ENCODE measurements at regions not wholly inside any gene's neighbourhood (a gene's known extent, or its start where the extent isn't known, plus 50 kb on each side); places are given as distances from the start of the nearest gene placed in this dataset.

- intact Hi-C loops (cut with micrococcal nuclease): no loop called here
- no peaks in the 10 kb centered on the region for H3K36me3 ChIP-seq
- DNase-seq: no peak
- H3K27ac ChIP-seq (replicated peaks): no peak overlapping the region
- TF ChIP-seq CTCF (IDR thresholded peaks at IDR 0.05; ENCODE audit: borderline replicate concordance): no peak
- peaks cover 55% of the 10 kb centered on the region for H3K27me3 ChIP-seq (ENCODE audit: low read depth)
- no peaks in the 10 kb centered on the region for H3K9me3 ChIP-seq (replicated peaks)
- no peak overlapping the region for H3K4me3 ChIP-seq
- peaks cover 8% of the 10 kb centered on the region for H3K4me1 ChIP-seq
Measured at GRCh38 chr20:20827992-20828597, 115.7 kb upstream of the RALGAPA2 start.

GRCh38 chr20:20824924-20825584 is 112.6 kb upstream of the RALGAPA2 start:
- Histone ChIP-seq H3K4me3 (peak overlapping the region; percentile 24), H3K36me3 (no peaks in the 10 kb centered on the region), H3K4me1 (peaks cover 12% of the 10 kb centered on the region), H3K9me3 (replicated peaks) (no peaks in the 10 kb centered on the region), H3K27ac (replicated peaks) (no peak overlapping the region), H3K27me3 (ENCODE audit: low read depth) (peaks cover 50% of the 10 kb centered on the region)
- peak; percentile 28 for DNase-seq
- peak; percentile 89 for TF ChIP-seq CTCF (IDR thresholded peaks at IDR 0.05; ENCODE audit: borderline replicate concordance)
- intact Hi-C loops (cut with micrococcal nuclease): loop anchor here (5.0 kb wide), 1 partner anchor 158 kb away; no protein-coding TSS in a partner anchor

- peaks cover 50% of the 10 kb centered on the region for H3K27me3 ChIP-seq (ENCODE audit: low read depth)
- no peak overlapping the region for H3K27ac ChIP-seq (replicated peaks)
- H3K4me1 ChIP-seq: peaks cover 12% of the 10 kb centered on the region
- no peaks in the 10 kb centered on the region for H3K9me3 ChIP-seq (replicated peaks)
- no peaks in the 10 kb centered on the region for H3K36me3 ChIP-seq
- intact Hi-C loops (cut with micrococcal nuclease): loop anchor here (5.0 kb wide), 1 partner anchor 156 kb away; no protein-coding TSS in a partner anchor
- H3K4me3 ChIP-seq: no peak overlapping the region
- no peak for TF ChIP-seq CTCF (IDR thresholded peaks at IDR 0.05; ENCODE audit: borderline replicate concordance)
- no peak for DNase-seq
Measured at GRCh38 chr20:20823476-20823881, 111.0 kb upstream of the RALGAPA2 start.

- peaks cover 12% of the 10 kb centered on the region for H3K4me1 ChIP-seq
- no peak for TF ChIP-seq CTCF (IDR thresholded peaks at IDR 0.05; ENCODE audit: borderline replicate concordance)
- no peak overlapping the region for H3K27ac ChIP-seq (replicated peaks)
- intact Hi-C loops (cut with micrococcal nuclease): loop anchor here (5.0 kb wide), 1 partner anchor 154 kb away; no protein-coding TSS in a partner anchor
- no peak for DNase-seq
- H3K9me3 ChIP-seq (replicated peaks): no peaks in the 10 kb centered on the region
- H3K27me3 ChIP-seq (ENCODE audit: low read depth): peaks cover 41% of the 10 kb centered on the region
- no peaks in the 10 kb centered on the region for H3K36me3 ChIP-seq
- no peak overlapping the region for H3K4me3 ChIP-seq
Measured at GRCh38 chr20:20821484-20822260, 109.2 kb upstream of the RALGAPA2 start.

GRCh38 chr20:20820785-20821483 is 108.5 kb upstream of the RALGAPA2 start:
- H3K4me3 ChIP-seq: no peak overlapping the region
- H3K27me3 ChIP-seq (ENCODE audit: low read depth): peaks cover 33% of the 10 kb centered on the region
- H3K36me3 ChIP-seq: no peaks in the 10 kb centered on the region
- no peaks in the 10 kb centered on the region for H3K9me3 ChIP-seq (replicated peaks)
- intact Hi-C loops (cut with micrococcal nuclease): loop anchor here (5.0 kb wide), 1 partner anchor 154 kb away; no protein-coding TSS in a partner anchor
- no peak overlapping the region for H3K27ac ChIP-seq (replicated peaks)
- no peak for DNase-seq
- H3K4me1 ChIP-seq: peaks cover 12% of the 10 kb centered on the region
- TF ChIP-seq CTCF (IDR thresholded peaks at IDR 0.05; ENCODE audit: borderline replicate concordance): no peak
